Hepatocyte (in vitro differentiated cells): ENCODE measurements at regions not wholly inside any gene's neighbourhood (a gene's known extent, or its start where the extent isn't known, plus 50 kb on each side); places are given as distances from the start of the nearest gene placed in this dataset.

Experiments
- CTCF ChIP-seq: fragments of 200-600 bp; sonication (generic); IDR thresholded peaks from 2 replicates; pipeline ENCODE4 v1.5.1; 2016; ENCODE audit warnings: antibody characterized with exemption, mild to moderate bottlenecking; ENCODE audit not compliant: poor library complexity
- EZH2 ChIP-seq: fragments of 200-600 bp; sonication (generic); IDR thresholded peaks from 2 replicates; pipeline ENCODE4 v1.6.1; 2016; ENCODE audit warnings: antibody characterized with exemption, mild to moderate bottlenecking, borderline replicate concordance

GRCh38 chr3:161766331-161766730 lies 269.7 kb downstream of the OTOL1 start:
- TF ChIP-seq CTCF (no peak), EZH2 (no peak)
